ENCODE measurements at regions not wholly inside any gene's neighbourhood (a gene's known extent, or its start where the extent isn't known, plus 50 kb on each side); places are given as distances from the start of the nearest gene placed in this dataset.
"Not testable (repeated sequence)": the region's sequence is repeated elsewhere in the genome, so short reads cannot be mapped to it uniquely, and the experiment has no call there.

DNA sequence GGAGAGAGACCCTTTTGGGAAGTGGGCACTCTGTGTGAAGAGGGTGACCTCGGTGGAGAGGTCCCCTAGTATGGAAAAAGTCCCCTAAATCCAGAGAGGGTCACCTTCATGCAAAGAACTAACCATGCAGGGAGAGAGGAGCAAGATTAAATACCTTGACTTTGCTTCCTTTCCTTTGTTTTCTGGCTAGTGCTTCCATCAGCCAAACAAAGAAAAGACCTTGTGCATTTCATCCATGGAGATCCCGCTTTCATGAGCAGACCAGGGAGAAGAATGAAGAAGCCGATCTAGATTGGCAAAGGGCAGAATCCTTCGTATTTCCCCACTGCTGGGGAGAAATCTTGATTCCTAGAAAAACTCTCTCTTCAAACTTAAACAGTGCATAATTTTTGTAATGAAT is 813.3 kb upstream of the CDH6 start:
- POLR2A ChIA-PET (ENCODE audit: low non-redundant PET) = no interaction called here
- no peak overlapping the region for H3K27ac ChIP-seq
- TF ChIP-seq, protein P1, sequence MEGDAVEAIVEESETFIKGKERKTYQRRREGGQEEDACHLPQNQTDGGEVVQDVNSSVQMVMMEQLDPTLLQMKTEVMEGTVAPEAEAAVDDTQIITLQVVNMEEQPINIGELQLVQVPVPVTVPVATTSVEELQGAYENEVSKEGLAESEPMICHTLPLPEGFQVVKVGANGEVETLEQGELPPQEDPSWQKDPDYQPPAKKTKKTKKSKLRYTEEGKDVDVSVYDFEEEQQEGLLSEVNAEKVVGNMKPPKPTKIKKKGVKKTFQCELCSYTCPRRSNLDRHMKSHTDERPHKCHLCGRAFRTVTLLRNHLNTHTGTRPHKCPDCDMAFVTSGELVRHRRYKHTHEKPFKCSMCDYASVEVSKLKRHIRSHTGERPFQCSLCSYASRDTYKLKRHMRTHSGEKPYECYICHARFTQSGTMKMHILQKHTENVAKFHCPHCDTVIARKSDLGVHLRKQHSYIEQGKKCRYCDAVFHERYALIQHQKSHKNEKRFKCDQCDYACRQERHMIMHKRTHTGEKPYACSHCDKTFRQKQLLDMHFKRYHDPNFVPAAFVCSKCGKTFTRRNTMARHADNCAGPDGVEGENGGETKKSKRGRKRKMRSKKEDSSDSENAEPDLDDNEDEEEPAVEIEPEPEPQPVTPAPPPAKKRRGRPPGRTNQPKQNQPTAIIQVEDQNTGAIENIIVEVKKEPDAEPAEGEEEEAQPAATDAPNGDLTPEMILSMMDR (conservative IDR thresholded peaks at IDR 0.05; ENCODE audit: low read depth) = no peak
- CTCF ChIA-PET = no interaction called here
- DNase-seq (ENCODE audit: low spot score) = no peak

DNA sequence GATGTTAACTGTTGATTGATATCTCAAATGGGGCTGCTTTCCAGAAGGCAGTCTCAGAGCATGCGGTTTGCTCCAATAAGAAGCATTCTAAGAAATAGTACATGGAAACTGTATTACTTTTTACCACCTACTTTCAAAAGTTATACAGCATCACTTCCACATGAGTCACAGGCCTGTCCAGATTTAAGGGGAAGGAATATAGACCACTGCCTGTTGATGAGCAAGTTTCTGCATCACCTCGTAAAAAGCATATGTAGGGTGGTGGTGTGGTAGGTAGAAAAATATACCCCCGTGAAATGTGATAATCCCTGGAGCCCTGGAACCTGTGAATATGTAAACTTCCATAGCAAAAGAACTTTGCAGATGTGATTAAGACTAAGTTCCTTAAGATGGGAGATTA is 816.6 kb upstream of the CDH6 start:
- no peak for DNase-seq (ENCODE audit: low spot score)
- CTCF ChIA-PET = interaction anchor here (0.6 kb wide), 1 partner anchor 42 kb away, joined by 3 read pairs; no protein-coding TSS in a partner anchor
- no peak overlapping the region for H3K27ac ChIP-seq
- TF ChIP-seq, protein P1 (conservative IDR thresholded peaks at IDR 0.05; ENCODE audit: low read depth) = no peak
- POLR2A ChIA-PET (ENCODE audit: low non-redundant PET) = no interaction called here

DNA sequence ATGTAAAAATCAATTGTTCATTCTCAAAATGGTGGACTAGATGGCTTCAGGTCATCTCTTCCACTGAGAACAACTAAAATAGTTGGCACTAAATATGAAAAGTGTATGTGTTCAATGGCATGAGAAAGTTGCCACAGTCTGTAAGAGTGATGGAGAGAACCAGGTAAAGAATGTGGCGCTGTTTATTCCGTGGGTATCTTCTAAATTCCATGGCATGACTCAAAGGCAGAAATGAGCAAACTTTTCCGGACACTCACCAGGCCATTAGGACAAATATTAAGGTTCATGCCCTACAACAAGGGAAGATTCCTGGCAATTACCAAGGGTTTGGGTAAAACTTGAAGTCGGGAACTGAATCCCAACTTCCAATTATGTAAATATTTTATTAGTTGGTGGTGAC is 825.4 kb upstream of the CDH6 start:
- no peak for DNase-seq (ENCODE audit: low spot score)
- TF ChIP-seq, protein P1 (conservative IDR thresholded peaks at IDR 0.05; ENCODE audit: low read depth) = no peak

DNA sequence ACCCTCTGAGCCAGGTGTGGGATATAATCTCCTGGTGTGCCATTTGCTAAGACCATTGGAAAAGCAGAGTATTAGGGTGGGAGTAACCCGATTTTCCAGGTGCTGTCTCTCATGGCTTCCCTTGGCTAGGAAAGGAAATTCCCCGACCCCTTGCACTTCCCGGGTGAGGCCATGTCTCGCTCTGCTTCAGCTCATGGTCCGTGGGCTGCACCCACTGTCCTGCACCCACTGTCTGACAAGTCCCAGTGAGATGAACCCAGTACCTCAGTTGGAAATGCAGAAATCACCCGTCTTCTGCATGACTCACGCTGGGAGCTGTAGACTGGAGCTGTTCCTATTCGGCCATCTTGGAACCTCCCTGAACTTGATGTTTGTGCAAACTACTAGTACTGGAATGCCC is 828.5 kb upstream of the CDH6 start:
- H3K27ac ChIP-seq; DNase-seq (ENCODE audit: low spot score); POLR2A ChIA-PET (ENCODE audit: low non-redundant PET); CTCF ChIA-PET: not testable (repeated sequence)

More for the DNA sequence above, 825.4 kb upstream of the CDH6 start:
- CTCF ChIA-PET = no interaction called here
- H3K27ac ChIP-seq = no peak overlapping the region
- POLR2A ChIA-PET (ENCODE audit: low non-redundant PET) = no interaction called here

DNA sequence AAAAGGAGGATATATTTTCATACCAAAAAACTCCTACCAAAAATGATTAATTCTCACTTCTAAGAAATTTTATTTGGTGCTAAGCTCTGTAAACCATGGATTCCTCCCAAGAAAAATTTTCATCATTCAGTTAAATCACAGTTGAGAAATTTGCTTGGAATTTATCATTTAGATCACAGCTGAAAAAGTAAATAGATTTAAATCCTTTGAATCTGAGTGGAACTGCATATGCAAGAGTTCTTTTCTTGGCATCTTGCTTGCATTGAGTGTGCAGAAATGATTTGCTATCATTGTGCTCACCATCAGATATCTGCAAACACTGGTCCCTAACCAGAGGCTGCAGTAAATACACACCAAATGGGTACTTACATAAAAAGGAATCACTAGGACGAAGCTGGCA is 836.1 kb upstream of the CDH6 start:
- H3K27ac ChIP-seq = no peak overlapping the region
- CTCF ChIA-PET = no interaction called here
- POLR2A ChIA-PET (ENCODE audit: low non-redundant PET) = no interaction called here
- no peak for DNase-seq (ENCODE audit: low spot score)
- TF ChIP-seq, protein P1 (conservative IDR thresholded peaks at IDR 0.05; ENCODE audit: low read depth) = no peak

DNA sequence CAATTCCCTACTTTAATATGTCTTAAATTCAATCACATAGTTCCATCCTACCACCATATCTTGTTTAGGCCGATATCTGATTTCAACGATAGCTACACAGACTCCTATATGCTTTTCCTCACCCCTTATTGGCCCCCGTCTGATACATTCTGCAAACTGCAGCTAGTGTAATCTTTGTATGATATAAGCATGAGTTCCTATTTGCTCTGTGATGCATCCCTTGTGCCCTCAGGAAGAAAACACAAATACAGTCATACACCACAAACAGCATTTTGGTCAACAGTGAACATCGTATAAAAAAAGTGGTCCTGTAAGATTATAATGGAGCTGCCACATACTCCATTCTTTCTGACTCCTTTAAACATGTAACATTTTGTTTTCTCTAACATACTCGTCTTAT is 837.8 kb upstream of the CDH6 start:
- TF ChIP-seq, protein P1 (conservative IDR thresholded peaks at IDR 0.05; ENCODE audit: low read depth) = no peak
- ChIA-PET POLR2A (ENCODE audit: low non-redundant PET) (no interaction called here), CTCF (interaction anchor here (0.6 kb wide), 1 partner anchor 877 kb away, joined by 3 read pairs; no protein-coding TSS in a partner anchor)
- H3K27ac ChIP-seq = no peak overlapping the region
- no peak for DNase-seq (ENCODE audit: low spot score)

DNA sequence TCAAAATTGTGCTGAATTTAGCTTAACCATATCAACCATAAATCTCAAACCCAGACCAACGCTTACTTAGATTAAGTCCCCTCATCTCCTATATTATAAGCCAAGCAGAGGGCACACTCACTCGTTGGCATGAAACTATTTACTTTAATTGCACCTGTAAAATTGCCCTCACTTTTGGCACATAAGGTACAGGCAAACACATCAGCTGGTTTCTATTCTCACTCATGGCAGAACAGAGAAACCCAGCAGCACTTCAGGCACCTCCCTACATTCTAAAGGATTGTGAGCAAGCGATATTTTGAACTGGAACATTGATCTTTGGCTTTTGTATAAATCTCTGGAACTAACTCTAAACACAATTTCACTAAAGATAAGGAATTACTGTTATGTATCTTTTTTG is 845.6 kb upstream of the CDH6 start:
- ChIA-PET POLR2A (ENCODE audit: low non-redundant PET) (no interaction called here), CTCF (interaction anchor here (0.6 kb wide), 1 partner anchor 45 kb away, joined by 3 read pairs; no protein-coding TSS in a partner anchor)
- TF ChIP-seq, protein P1 (conservative IDR thresholded peaks at IDR 0.05; ENCODE audit: low read depth) = no peak
- DNase-seq (ENCODE audit: low spot score) = no peak
- no peak overlapping the region for H3K27ac ChIP-seq

DNA sequence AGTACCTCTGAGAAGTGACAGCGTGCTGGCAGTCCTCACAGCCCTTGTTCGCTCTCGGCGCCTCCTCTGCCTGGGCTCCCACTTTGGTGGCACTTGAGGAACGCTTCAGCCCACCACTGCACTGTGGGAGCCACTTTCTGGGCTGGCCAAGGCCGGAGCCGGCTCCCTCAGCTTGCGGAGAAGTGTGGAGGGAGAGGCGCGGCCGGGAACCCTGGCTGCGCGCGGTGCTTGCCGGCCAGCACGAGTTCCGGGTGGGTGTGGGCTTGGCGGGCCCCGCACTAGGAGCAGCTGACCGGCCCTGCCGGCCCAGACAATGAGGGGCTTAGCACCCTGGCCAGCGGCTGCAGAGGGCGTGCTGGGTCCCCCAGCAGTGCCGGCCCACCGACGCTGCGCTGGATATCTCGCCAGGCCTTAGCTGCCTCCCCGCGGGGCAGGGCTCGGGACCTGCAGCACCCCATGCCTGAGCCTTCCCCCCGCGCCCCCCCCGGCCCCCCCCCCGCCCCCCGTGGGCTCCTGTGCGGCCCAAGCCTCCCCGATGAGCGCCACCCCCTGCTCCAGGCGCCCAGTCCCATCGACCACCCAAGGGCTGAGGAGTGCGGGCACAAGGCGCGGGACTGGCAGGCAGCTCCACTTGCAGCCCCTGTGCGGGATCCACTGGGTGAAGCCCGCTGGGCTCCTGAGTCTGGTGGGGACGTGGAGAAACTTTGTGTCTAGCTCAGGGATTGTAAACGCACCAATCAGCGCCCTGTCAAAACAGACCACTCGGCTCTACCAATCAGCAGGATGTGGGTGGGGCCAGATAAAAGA is 847.7 kb upstream of the CDH6 start:
- H3K27ac ChIP-seq; POLR2A ChIA-PET (ENCODE audit: low non-redundant PET); DNase-seq (ENCODE audit: low spot score): not testable (repeated sequence)
- CTCF ChIA-PET = interaction anchor here (0.6 kb wide), 1 partner anchor 845 kb away, joined by 3 read pairs; no protein-coding TSS in a partner anchor
